HEK293T (cell line): ENCODE measurements at regions not wholly inside any gene's neighbourhood (a gene's known extent, or its start where the extent isn't known, plus 50 kb on each side); places are given as distances from the start of the nearest gene placed in this dataset.

ENCODE experiments used
- BHLHE40 ChIP-seq: fragments of 450-650 bp; IDR thresholded peaks from 2 replicates; pipeline ENCODE4 v1.6.1; 2016; ENCODE audit warnings: mild to moderate bottlenecking, moderate library complexity, borderline replicate concordance
- CTBP1 ChIP-seq: fragments of 450-650 bp; IDR thresholded peaks from 2 replicates; pipeline ENCODE4 v1.6.1; 2016; ENCODE audit warnings: borderline replicate concordance
- ELF4 ChIP-seq: fragments of 450-650 bp; IDR thresholded peaks from 2 replicates; pipeline ENCODE4 v1.6.1; 2017; ENCODE audit warnings: antibody characterized with exemption
- FOXA1 ChIP-seq: fragments of 450-650 bp; IDR thresholded peaks from 2 replicates; pipeline ENCODE4 v1.6.1; 2016; ENCODE audit warnings: mild to moderate bottlenecking
- FOXK2 ChIP-seq: fragments of 450-650 bp; IDR thresholded peaks from 2 replicates; pipeline ENCODE4 v1.6.1; 2016; ENCODE audit warnings: mild to moderate bottlenecking
- FOXM1 ChIP-seq: fragments of 450-650 bp; IDR thresholded peaks from 2 replicates; pipeline ENCODE4 v1.6.1; 2017; ENCODE audit warnings: mild to moderate bottlenecking, borderline replicate concordance
- HDGF ChIP-seq: fragments of 450-650 bp; IDR thresholded peaks from 2 replicates; pipeline ENCODE4 v1.6.1; 2017; ENCODE audit warnings: antibody characterized with exemption, borderline replicate concordance
- L3MBTL2 ChIP-seq: fragments of 450-650 bp; conservative IDR thresholded peaks from 2 replicates; pipeline ENCODE4 v1.6.1; 2016; ENCODE audit warnings: mild to moderate bottlenecking
- LEF1 ChIP-seq: fragments of 450-650 bp; IDR thresholded peaks from 2 replicates; pipeline ENCODE4 v1.6.1; 2017; ENCODE audit warnings: mild to moderate bottlenecking, borderline replicate concordance
- SUZ12 ChIP-seq: fragments of 450-650 bp; IDR thresholded peaks from 2 replicates; pipeline ENCODE4 v1.6.1; 2016; ENCODE audit warnings: mild to moderate bottlenecking
- TARDBP ChIP-seq: fragments of 450-650 bp; IDR thresholded peaks from 2 replicates; pipeline ENCODE4 v1.6.1; 2016
- ZNF384 ChIP-seq: fragments of 450-650 bp; IDR thresholded peaks from 2 replicates; pipeline ENCODE4 v1.6.1; 2016
- TF ChIP-seq, protein P1 (sequence below): fragments of 450-650 bp; IDR thresholded peaks from 2 replicates; pipeline ENCODE4 v1.6.1; 2016

DNA sequence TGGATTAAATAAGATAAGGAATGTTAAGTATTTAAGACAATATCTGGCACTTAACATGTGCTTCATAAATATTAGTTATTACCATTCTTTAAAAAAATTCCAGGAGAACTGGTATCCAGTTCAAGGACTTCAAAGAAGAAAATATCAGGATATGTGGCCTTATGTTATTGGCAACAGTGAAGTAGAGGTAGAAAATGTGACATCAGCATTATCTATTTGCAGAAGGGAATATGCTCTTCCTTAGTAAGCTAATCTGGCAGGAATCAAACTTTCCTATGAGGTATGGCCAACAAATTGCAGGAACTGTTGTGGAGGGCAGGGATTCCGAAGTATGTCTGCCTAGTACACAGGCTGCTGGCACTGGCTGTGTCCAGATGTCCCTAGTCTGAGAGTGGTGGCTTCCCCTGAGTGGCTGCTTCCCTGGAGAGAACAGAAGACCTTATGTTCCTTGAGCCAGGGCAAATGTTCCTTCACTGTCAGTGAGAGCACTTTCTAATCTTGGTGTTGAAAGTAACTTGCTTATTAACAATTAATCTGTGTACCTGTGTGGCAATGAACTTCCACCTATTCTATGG is 351.7 kb upstream of the THRB start:
- no peak for TF ChIP-seq FOXK2
- TF ChIP-seq BHLHE40 = no peak
- no peak for TF ChIP-seq HDGF
- TF ChIP-seq, protein P1, sequence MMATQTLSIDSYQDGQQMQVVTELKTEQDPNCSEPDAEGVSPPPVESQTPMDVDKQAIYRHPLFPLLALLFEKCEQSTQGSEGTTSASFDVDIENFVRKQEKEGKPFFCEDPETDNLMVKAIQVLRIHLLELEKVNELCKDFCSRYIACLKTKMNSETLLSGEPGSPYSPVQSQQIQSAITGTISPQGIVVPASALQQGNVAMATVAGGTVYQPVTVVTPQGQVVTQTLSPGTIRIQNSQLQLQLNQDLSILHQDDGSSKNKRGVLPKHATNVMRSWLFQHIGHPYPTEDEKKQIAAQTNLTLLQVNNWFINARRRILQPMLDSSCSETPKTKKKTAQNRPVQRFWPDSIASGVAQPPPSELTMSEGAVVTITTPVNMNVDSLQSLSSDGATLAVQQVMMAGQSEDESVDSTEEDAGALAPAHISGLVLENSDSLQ = no peak
- TF ChIP-seq ZNF384 = no peak
- TF ChIP-seq CTBP1 = no peak
- no peak for TF ChIP-seq TARDBP
- no peak for TF ChIP-seq ELF4
- TF ChIP-seq SUZ12 = no peak
- no peak for TF ChIP-seq FOXM1
- no peak for TF ChIP-seq L3MBTL2
- TF ChIP-seq LEF1 = no peak
- no peak for TF ChIP-seq FOXA1
